Activated CD4-positive, alpha-beta T cell treated with anti-CD3 and anti-CD28 coated beads, Interleukin-2, amount 10 ng/mL, durations not matched to agents 7 days and 5 days (primary cell): ENCODE measurements at regions not wholly inside any gene's neighbourhood (a gene's known extent, or its start where the extent isn't known, plus 50 kb on each side); places are given as distances from the start of the nearest gene placed in this dataset.
"Not testable (repeated sequence)": the region's sequence is repeated elsewhere in the genome, so short reads cannot be mapped to it uniquely, and the experiment has no call there.

Experiments
- CTCF ChIA-PET: fragments of 350-600 bp; sonication (Branson Sonifier 250); formaldehyde crosslinking; loops from one replicate; lab custom pipeline; 2021; ENCODE audit warnings: antibody characterized with exemption; lab: Charles Lee
- POLR2A ChIA-PET: fragments of 350-600 bp; sonication (Branson Sonifier 250); formaldehyde crosslinking; loops from one replicate; lab custom pipeline; 2021; ENCODE audit warnings: antibody characterized with exemption; lab: Charles Lee
- DNase-seq: peaks from one replicate; pipeline ENCODE4 v3.0.0-alpha.2; 2020
- H3K27ac Mint-ChIP-seq: one replicate; pipeline ENCODE4 v1.8.0; 2021; ENCODE audit warnings: mild to moderate bottlenecking, moderate library complexity, mixed read lengths
- H3K27me3 Mint-ChIP-seq: one replicate; pipeline ENCODE4 v1.8.0; 2021; ENCODE audit warnings: mixed read lengths
- H3K36me3 Mint-ChIP-seq: one replicate; pipeline ENCODE4 v1.8.0; 2021; ENCODE audit warnings: low read depth, mixed read lengths
- H3K4me1 Mint-ChIP-seq: one replicate; pipeline ENCODE4 v1.8.0; 2021; ENCODE audit warnings: mixed read lengths
- H3K4me3 Mint-ChIP-seq: one replicate; pipeline ENCODE4 v1.8.0; 2021; ENCODE audit warnings: mild to moderate bottlenecking, moderate library complexity, mixed read lengths
- H3K9me3 Mint-ChIP-seq: one replicate; pipeline ENCODE4 v1.8.0; 2021; ENCODE audit warnings: mixed read lengths

DNA sequence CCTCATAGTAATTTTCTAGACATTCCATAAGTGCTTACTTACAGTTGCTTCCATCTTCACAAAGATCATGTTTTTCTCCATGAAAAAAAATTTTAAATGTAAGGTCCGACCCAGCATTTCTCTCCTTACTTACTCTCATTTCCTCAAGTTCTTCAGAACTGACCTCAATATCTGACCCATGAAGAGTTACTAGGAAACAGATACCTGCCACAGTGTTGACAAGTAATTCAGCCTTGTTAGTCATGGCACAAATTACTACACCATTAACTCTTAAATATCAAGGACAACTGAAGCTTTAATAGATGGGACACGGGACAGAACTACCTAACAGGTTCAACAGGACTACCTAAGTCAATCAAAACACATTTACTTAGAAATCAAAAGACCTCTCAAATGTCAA, 316.2 kb downstream of the POM121L12 start:
- no peaks in the 10 kb centered on the region for H3K27me3 Mint-ChIP-seq
- POLR2A ChIA-PET = no interaction called here
- peaks cover 13% of the 10 kb centered on the region for H3K9me3 Mint-ChIP-seq
- no peak overlapping the region for H3K27ac Mint-ChIP-seq
- no peak for DNase-seq
- no peaks in the 10 kb centered on the region for H3K4me1 Mint-ChIP-seq
- CTCF ChIA-PET = no interaction called here
- H3K36me3 Mint-ChIP-seq = no peaks in the 10 kb centered on the region
- H3K4me3 Mint-ChIP-seq = no peak overlapping the region

DNA sequence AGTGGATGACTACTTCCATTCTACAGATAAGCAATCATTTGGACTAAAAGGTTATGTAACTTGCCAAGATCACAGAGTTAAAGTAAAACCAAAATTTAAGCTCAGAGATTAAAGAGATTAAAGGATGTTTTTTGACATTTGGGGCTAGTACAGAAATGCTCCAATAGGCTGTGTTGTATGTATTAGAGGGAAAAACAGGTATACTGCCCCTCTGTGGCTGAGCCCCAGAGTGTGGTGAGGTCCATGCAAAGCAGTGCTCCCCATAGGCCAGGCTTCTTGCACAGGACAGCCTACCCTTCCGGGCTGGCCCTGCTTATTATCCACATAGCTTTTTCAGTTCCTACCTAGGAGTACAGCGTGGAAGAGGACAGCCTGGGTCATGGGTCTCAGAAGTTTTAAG, 322.8 kb downstream of the POM121L12 start:
- H3K27ac Mint-ChIP-seq = no peak overlapping the region
- no peaks in the 10 kb centered on the region for H3K36me3 Mint-ChIP-seq
- no peaks in the 10 kb centered on the region for H3K4me1 Mint-ChIP-seq
- ChIA-PET CTCF (no interaction called here), POLR2A (no interaction called here)
- no peaks in the 10 kb centered on the region for H3K27me3 Mint-ChIP-seq
- H3K4me3 Mint-ChIP-seq = no peak overlapping the region
- DNase-seq = no peak
- H3K9me3 Mint-ChIP-seq = peaks cover 22% of the 10 kb centered on the region

DNA sequence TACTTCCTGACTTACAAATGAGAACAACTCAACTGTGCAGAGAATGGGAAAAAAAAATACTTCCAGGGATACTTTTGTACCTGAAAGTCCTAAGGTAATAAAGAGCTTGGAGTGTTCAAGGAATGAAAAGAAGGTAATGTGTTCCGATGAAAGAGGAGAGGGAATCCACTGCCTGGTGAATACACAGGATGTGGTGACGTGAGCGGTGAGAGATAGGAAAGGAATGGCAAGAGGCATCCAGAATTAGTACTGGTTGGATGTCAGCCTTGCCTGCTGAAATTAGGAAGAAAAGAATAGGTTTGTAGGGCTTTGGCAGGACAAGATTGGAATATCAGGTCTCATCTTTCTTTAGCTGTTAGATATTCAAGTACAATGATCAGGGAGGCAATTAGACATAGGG, 347.7 kb downstream of the POM121L12 start:
- Mint-ChIP-seq H3K4me3 (no peak overlapping the region), H3K9me3 (peaks cover 22% of the 10 kb centered on the region), H3K36me3 (no peaks in the 10 kb centered on the region), H3K27ac (no peak overlapping the region), H3K27me3 (no peaks in the 10 kb centered on the region), H3K4me1 (no peaks in the 10 kb centered on the region)
- no peak for DNase-seq
- CTCF ChIA-PET = no interaction called here
- POLR2A ChIA-PET = no interaction called here

DNA sequence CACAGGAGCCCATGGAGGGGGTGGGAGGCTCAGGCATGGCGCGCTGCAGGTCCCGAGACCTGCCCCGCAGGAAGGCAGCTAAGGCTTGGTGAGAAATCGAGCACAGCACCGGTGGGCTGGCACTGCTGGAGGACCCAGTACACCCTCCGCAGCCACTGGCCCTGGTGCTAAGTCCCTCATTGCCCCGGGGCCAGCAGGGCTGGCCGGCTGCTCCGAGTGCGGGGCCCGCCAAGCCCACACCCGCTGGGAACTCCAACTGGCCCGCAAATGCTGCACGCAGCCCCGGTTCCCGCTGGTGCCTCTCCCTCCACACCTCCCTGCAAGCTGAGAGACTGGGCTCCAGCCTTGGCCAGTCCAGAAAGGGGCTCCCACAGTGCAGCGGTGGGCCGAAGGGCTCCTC, 349.8 kb downstream of the POM121L12 start:
- H3K4me3 Mint-ChIP-seq, CTCF ChIA-PET, H3K27ac Mint-ChIP-seq, H3K36me3 Mint-ChIP-seq, H3K27me3 Mint-ChIP-seq, H3K4me1 Mint-ChIP-seq, POLR2A ChIA-PET, DNase-seq: not testable (repeated sequence)
- peaks cover 23% of the 10 kb centered on the region for H3K9me3 Mint-ChIP-seq

DNA sequence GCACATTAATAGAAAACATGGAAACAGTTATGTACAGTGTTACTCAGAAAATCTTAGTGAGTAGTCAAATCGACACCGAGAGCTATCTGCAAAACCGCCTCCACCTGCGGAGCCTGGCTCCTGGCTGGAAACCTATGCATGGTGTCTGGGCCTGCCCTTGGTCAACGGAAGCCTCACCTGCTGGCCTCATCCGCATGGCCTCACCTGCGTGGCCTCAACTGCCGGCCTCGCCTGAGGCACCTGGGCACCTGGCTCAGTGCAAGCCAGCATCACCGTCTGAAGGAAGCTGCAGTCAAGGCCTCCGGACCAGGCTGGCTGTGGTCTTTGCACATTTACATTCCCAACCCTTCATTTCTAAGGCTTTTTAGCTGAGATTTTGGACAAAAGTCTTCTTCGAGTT, 352.1 kb downstream of the POM121L12 start:
- H3K4me1 Mint-ChIP-seq = no peaks in the 10 kb centered on the region
- CTCF ChIA-PET = no interaction called here
- POLR2A ChIA-PET = no interaction called here

DNA sequence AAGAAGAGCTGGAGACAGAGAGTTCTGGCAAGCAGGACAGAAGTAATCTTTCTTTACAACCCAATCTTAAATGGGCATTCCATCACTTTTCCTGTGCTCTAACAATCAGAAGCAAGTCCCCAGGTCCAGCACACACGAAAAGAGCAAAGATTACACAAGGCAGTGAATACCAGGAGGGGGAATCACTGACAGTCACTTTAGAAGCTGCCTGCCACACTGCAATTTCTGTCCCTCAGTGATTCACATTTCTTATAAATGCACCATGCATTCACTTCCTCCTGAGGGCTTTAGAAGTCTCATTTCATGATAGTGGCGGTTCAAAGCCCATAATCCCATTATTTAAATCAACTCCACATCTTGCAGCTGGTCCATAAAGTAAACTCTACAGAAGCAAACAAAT, 362.5 kb downstream of the POM121L12 start:
- Mint-ChIP-seq H3K4me1 (no peaks in the 10 kb centered on the region), H3K27me3 (no peaks in the 10 kb centered on the region), H3K27ac (no peak overlapping the region), H3K9me3 (peaks cover 12% of the 10 kb centered on the region), H3K4me3 (no peak overlapping the region), H3K36me3 (no peaks in the 10 kb centered on the region)
- no peak for DNase-seq
- CTCF ChIA-PET = no interaction called here
- POLR2A ChIA-PET = no interaction called here

More for the DNA sequence above, 352.1 kb downstream of the POM121L12 start:
- Mint-ChIP-seq H3K36me3 (no peaks in the 10 kb centered on the region), H3K4me3 (no peak overlapping the region), H3K27me3 (no peaks in the 10 kb centered on the region), H3K9me3 (peaks cover 28% of the 10 kb centered on the region), H3K27ac (no peak overlapping the region)
- DNase-seq = no peak

DNA sequence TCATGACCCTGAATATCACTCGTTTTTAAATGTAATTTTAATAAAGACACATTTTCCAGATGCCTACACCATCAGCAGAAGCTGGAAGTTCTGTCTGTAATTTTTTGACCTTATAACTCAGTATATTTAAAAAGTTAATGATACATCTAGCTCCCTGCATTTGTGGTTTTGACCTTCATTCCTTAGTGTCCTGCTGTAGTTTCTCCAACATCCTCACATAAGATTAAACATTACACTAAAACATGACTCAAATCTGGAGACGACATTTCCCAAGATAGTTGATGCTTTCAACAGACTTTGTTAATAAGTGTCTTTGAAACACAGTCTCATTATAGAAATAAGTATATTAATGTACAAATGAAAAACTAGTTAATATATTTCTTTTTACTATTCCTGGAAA, 363.1 kb downstream of the POM121L12 start:
- H3K4me3 Mint-ChIP-seq = no peak overlapping the region
- H3K4me1 Mint-ChIP-seq = no peaks in the 10 kb centered on the region
- H3K27me3 Mint-ChIP-seq = no peaks in the 10 kb centered on the region
- ChIA-PET CTCF (no interaction called here), POLR2A (no interaction called here)
- H3K36me3 Mint-ChIP-seq = no peaks in the 10 kb centered on the region
- no peak for DNase-seq
- H3K9me3 Mint-ChIP-seq = peaks cover 12% of the 10 kb centered on the region
- H3K27ac Mint-ChIP-seq = no peak overlapping the region

DNA sequence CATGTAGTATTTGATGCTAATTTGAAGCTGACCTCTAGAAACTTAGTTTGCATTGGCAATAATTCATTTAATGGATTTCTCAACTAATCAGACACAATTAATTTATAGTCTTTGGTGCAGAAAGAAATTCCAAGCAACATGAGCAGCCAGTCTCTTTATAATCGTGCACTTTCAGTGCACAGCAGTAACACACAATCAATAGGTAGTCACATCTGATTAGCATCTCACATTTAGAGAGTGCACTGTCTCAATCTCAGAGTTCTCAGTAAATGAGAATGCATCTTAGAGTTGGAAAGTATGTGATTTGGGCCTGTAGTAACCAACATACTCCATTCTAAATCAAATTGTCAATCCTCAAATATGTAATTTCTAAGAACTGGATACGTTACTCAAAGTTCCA, 377.6 kb downstream of the POM121L12 start:
- POLR2A ChIA-PET = no interaction called here
- CTCF ChIA-PET = no interaction called here
- no peak overlapping the region for H3K4me3 Mint-ChIP-seq
- no peaks in the 10 kb centered on the region for H3K4me1 Mint-ChIP-seq
- H3K27me3 Mint-ChIP-seq = no peaks in the 10 kb centered on the region
- no peak for DNase-seq
- H3K36me3 Mint-ChIP-seq = no peaks in the 10 kb centered on the region
- peaks cover 23% of the 10 kb centered on the region for H3K9me3 Mint-ChIP-seq
- H3K27ac Mint-ChIP-seq = no peak overlapping the region

DNA sequence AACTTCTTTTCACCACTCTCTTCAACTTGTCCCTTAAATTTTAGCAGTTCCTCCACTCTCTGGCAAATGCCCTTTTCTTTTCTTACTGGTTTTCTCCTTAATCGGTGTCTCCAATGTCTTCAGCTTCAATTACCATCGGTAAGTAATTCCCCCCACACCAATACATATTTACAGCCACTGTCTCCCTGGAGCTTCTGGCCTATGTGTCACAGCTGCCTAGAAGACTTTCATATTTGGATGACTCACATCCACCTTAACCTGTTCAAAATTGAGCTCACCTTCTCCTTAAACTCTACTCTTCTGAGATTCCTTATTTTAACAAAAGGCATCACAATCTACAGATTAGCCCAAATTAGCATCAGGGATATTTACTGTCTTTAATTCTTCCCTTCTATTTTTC, 380.4 kb downstream of the POM121L12 start:
- Mint-ChIP-seq H3K4me1 (no peaks in the 10 kb centered on the region), H3K9me3 (peaks cover 28% of the 10 kb centered on the region), H3K36me3 (no peaks in the 10 kb centered on the region), H3K4me3 (no peak overlapping the region), H3K27me3 (no peaks in the 10 kb centered on the region), H3K27ac (no peak overlapping the region)
- DNase-seq = no peak
- ChIA-PET CTCF (no interaction called here), POLR2A (no interaction called here)

DNA sequence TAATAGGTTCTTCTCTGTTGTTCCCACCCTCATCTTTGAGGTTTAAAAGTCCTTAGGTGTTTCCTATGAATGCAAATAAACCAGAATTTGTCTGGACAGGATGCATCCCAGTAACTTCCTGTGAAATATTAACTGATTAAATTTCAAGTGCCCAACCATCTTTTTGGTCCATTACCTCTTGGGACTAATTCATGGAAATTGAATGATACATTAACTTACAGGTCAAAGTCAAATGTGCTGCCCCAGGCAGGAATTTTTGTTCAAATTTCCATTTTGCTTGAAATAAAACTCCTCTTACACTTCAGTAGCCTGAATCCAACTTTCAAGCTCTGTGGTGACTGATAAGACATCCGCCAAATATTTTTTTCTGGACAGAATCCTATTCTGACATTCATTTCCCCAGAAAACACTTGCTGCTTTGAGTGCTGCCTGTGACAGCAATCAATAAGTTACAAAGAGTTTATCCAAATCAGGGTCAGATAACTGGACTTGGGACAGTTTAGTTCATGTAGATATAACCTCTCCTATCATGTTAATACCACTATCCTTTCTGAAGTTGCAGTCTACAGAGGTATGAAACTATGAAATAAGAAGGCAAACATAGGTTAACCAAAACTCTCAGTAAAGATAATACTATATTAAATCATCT, 383.5 kb downstream of the POM121L12 start:
- ChIA-PET CTCF (no interaction called here), POLR2A (no interaction called here)
- no peaks in the 10 kb centered on the region for H3K27me3 Mint-ChIP-seq
- H3K4me3 Mint-ChIP-seq = no peak overlapping the region
- H3K36me3 Mint-ChIP-seq = no peaks in the 10 kb centered on the region
- no peak overlapping the region for H3K27ac Mint-ChIP-seq
- no peaks in the 10 kb centered on the region for H3K4me1 Mint-ChIP-seq
- peaks cover 24% of the 10 kb centered on the region for H3K9me3 Mint-ChIP-seq
- no peak for DNase-seq

DNA sequence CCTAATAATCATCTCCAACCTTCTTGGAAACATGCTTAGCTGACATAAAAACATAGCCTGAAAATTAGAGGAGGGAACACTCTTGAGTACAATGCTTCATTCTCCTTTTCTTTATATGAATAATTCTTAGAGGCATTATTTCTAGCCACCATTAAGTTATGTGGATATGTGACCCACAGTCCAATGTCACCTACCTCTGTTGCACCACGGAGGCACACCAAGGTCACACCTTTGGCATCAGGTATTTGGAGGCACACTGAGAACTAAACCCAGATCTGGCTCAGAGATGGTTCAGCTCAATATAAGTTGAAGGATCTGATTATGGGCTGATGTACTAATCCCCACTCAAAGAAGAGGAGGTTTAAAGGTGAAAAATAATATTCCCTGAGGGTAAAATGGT, 385.1 kb downstream of the POM121L12 start:
- DNase-seq = no peak
- no peak overlapping the region for H3K4me3 Mint-ChIP-seq
- ChIA-PET CTCF (no interaction called here), POLR2A (no interaction called here)
- no peaks in the 10 kb centered on the region for H3K4me1 Mint-ChIP-seq
- H3K27me3 Mint-ChIP-seq = no peaks in the 10 kb centered on the region
- no peak overlapping the region for H3K27ac Mint-ChIP-seq
- no peaks in the 10 kb centered on the region for H3K36me3 Mint-ChIP-seq
- H3K9me3 Mint-ChIP-seq = peaks cover 21% of the 10 kb centered on the region

DNA sequence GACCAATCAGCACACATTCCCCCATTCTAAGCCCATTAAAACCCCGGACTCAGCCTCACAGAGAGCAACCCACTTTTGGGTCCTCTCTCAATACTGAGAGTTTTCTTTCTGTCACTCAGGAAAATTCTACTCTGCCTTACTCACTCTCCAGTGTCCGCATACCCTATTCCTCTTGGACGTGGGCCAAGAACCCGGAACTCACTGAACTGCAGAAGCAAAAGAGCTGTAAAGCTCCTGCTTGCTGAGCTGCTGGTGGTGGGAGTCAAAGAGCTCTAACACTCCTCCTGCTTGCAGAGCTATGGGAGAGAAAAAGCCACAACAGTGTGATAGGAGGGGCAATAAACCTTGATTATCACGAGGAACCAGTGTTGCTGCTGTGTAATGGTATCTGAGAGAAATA, 386.9 kb downstream of the POM121L12 start:
- ChIA-PET CTCF (no interaction called here), POLR2A (no interaction called here)
- Mint-ChIP-seq H3K9me3 (peaks cover 21% of the 10 kb centered on the region), H3K27me3 (no peaks in the 10 kb centered on the region), H3K4me1 (no peaks in the 10 kb centered on the region), H3K4me3 (no peak overlapping the region), H3K36me3 (no peaks in the 10 kb centered on the region), H3K27ac (no peak overlapping the region)
- DNase-seq = no peak

DNA sequence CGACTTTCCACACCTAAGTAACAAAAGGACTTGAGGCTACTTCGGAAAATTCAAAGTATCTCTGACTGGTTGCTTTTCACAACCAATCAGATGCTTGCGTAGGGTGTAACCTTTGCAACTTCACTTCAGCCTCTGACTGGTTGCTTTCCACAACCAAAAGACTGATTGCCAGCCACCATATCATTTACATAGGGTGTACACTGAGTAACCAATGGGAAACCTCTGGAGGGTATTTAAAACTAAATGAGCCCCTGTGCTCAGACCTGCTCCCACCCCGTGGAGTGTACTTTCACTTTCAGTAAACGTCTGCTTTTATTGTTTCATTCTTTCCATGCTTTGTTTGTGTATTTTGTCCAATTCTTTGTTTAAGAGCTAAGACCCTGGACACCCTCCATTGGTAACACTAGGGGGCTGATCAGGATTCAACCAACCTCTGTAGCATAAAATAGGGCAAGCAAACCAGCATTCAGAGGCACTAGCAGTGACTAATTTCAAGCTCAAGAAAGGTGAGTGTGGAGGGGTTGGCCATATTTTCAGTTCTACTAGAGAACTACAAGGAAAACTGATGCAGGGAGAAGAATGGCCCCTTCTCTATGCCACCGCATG, 390.8 kb downstream of the POM121L12 start:
- Mint-ChIP-seq H3K27ac (no peak overlapping the region), H3K36me3 (no peaks in the 10 kb centered on the region), H3K9me3 (peaks cover 15% of the 10 kb centered on the region), H3K4me3 (no peak overlapping the region), H3K4me1 (no peaks in the 10 kb centered on the region), H3K27me3 (no peaks in the 10 kb centered on the region)
- DNase-seq = no peak
- CTCF ChIA-PET = no interaction called here
- POLR2A ChIA-PET = no interaction called here

DNA sequence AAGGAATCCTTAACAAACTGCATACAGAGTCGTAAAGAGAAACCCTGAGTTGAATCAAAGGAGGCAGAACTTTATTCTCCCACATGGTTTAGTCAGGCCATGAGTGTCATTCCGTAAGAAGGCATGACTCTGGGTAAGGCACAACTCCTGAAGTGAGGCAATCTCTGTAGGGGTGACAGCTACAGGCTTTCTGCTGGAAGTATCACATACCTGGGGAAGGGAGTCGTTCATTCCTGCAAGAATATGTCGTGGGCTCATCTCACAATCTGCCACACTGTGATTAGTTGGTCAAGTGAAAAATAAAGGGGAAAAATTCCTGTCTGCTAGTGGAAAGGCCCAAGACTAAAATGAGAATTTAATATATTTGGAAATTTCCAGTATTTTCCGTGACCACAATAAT, 392.6 kb downstream of the POM121L12 start:
- H3K36me3 Mint-ChIP-seq = no peaks in the 10 kb centered on the region
- peaks cover 15% of the 10 kb centered on the region for H3K9me3 Mint-ChIP-seq
- H3K4me1 Mint-ChIP-seq = no peaks in the 10 kb centered on the region
- no peak overlapping the region for H3K4me3 Mint-ChIP-seq
- POLR2A ChIA-PET = no interaction called here
- H3K27ac Mint-ChIP-seq = no peak overlapping the region
- no peaks in the 10 kb centered on the region for H3K27me3 Mint-ChIP-seq
- CTCF ChIA-PET = no interaction called here
- no peak for DNase-seq
